Colonic mucosa (tissue), 4 donors: ENCODE measurements at regions not wholly inside any gene's neighbourhood (a gene's known extent, or its start where the extent isn't known, plus 50 kb on each side); places are given as distances from the start of the nearest gene placed in this dataset.
"Not testable (repeated sequence)": the region's sequence is repeated elsewhere in the genome, so short reads cannot be mapped to it uniquely, and the experiment has no call there.

Experiments
- DNase-seq: peaks from one replicate; pipeline ENCODE4 v3.0.0-alpha.2; 2020
- H3K27ac ChIP-seq: fragments of 200-600 bp; one replicate; pipeline ENCODE4 v1.8.0; 2021
- H3K27me3 ChIP-seq: fragments of 200-600 bp; one replicate; pipeline ENCODE4 v1.8.0; 2021
- H3K36me3 ChIP-seq: fragments of 200-600 bp; one replicate; pipeline ENCODE4 v1.8.0; 2021
- H3K4me1 ChIP-seq: fragments of 200-600 bp; one replicate; pipeline ENCODE4 v1.8.0; 2021; ENCODE audit warnings: mild to moderate bottlenecking
- H3K4me3 ChIP-seq: fragments of 200-600 bp; one replicate; pipeline ENCODE4 v1.8.0; 2021
- H3K9ac ChIP-seq, 2 donors: one replicate each; pipeline ENCODE4 v1.7.0; 2013; ENCODE audit warnings: control low read depth in 2 of 2, low read depth in 2 of 2, low read length in 2 of 2
- H3K9me3 ChIP-seq: fragments of 200-600 bp; one replicate; pipeline ENCODE4 v1.8.0; 2021
- CTCF ChIP-seq: fragments of 200-600 bp; IDR thresholded peaks from one replicate; pipeline ENCODE4 v1.8.0; 2022; ENCODE audit warnings: antibody characterized with exemption, mild to moderate bottlenecking
- intact Hi-C: fragments of 100-400 bp; cut with DNase I; formaldehyde crosslinking; loops from one replicate; pipeline ENCODE4 v1.14.1; 2022
- donor health status: healthy.
- donor health status: DM: no; HTN: no; CAD: no.
- donor health status: DM: no; HTN: no; CAD: no.

GRCh38 chr1:148353461-148354283 lies 129.4 kb downstream of the PPIAL4G start:
- no peak for TF ChIP-seq CTCF
- DNase-seq: no peak
- Histone ChIP-seq H3K9me3 (no peaks in the 10 kb centered on the region), H3K9ac (no peak overlapping the region), H3K27ac (no peak overlapping the region), H3K36me3 (no peaks in the 10 kb centered on the region), H3K4me1 (no peaks in the 10 kb centered on the region), H3K4me3 (no peak overlapping the region), H3K27me3 (no peaks in the 10 kb centered on the region)
- intact Hi-C loops: no loop called here

GRCh38 chr1:148352470-148353053 lies 130.5 kb downstream of the PPIAL4G start:
- H3K9me3 ChIP-seq: no peaks in the 10 kb centered on the region
- H3K27me3 ChIP-seq: no peaks in the 10 kb centered on the region
- no peak overlapping the region for H3K27ac ChIP-seq
- H3K9ac ChIP-seq: no peak overlapping the region
- no peak for TF ChIP-seq CTCF
- intact Hi-C loops: no loop called here
- H3K4me3 ChIP-seq: no peak overlapping the region
- DNase-seq: no peak
- H3K36me3 ChIP-seq: no peaks in the 10 kb centered on the region
- H3K4me1 ChIP-seq: no peaks in the 10 kb centered on the region

- TF ChIP-seq CTCF: no peak
- Histone ChIP-seq H3K4me3 (no peak overlapping the region), H3K4me1 (no peaks in the 10 kb centered on the region), H3K27ac (no peak overlapping the region), H3K36me3 (no peaks in the 10 kb centered on the region), H3K9ac (no peak overlapping the region), H3K27me3 (no peaks in the 10 kb centered on the region), H3K9me3 (no peaks in the 10 kb centered on the region)
- intact Hi-C loops: no loop called here
- DNase-seq: no peak
Measured at GRCh38 chr1:148347781-148348180, 135.3 kb downstream of the PPIAL4G start.

GRCh38 chr1:148345659-148346151 lies 137.4 kb downstream of the PPIAL4G start:
- H3K27me3 ChIP-seq, H3K4me3 ChIP-seq, H3K4me1 ChIP-seq, H3K36me3 ChIP-seq, H3K9ac ChIP-seq, intact Hi-C loops, H3K9me3 ChIP-seq: not testable (repeated sequence)
- peak; percentile 48 for DNase-seq
- TF ChIP-seq CTCF: peak; percentile 34
- peak overlapping the region; percentile 50 for H3K27ac ChIP-seq

- DNase-seq, H3K27ac ChIP-seq, H3K27me3 ChIP-seq, H3K4me1 ChIP-seq, H3K9ac ChIP-seq, H3K4me3 ChIP-seq, intact Hi-C loops, H3K36me3 ChIP-seq, H3K9me3 ChIP-seq: not testable (repeated sequence)
Measured at GRCh38 chr1:148344651-148345050, 138.5 kb downstream of the PPIAL4G start.

- H3K9me3 ChIP-seq, H3K36me3 ChIP-seq, H3K4me1 ChIP-seq, H3K27me3 ChIP-seq, H3K9ac ChIP-seq, H3K4me3 ChIP-seq, intact Hi-C loops, DNase-seq, H3K27ac ChIP-seq: not testable (repeated sequence)
Measured at GRCh38 chr1:148341729-148342128, 141.4 kb downstream of the PPIAL4G start.

GRCh38 chr1:148336121-148336918 lies 146.8 kb downstream of the PPIAL4G start:
- not testable (repeated sequence) for H3K27me3 ChIP-seq, H3K36me3 ChIP-seq, H3K9me3 ChIP-seq, H3K4me1 ChIP-seq, H3K9ac ChIP-seq, H3K4me3 ChIP-seq
- intact Hi-C loops: loop anchor here (10.0 kb wide), 1 partner anchor 72 kb away; no protein-coding TSS in a partner anchor
- DNase-seq: peak; percentile 42
- H3K27ac ChIP-seq: peak overlapping the region; percentile 22
